SHP77 (cell line): ENCODE measurements at regions not wholly inside any gene's neighbourhood (a gene's known extent, or its start where the extent isn't known, plus 50 kb on each side); places are given as distances from the start of the nearest gene placed in this dataset.

Experiments
- DNase-seq, 2 experiments: peaks; one replicate each; lab custom pipeline; 2025; lab: John Stamatoyannopoulos, UW

DNA sequence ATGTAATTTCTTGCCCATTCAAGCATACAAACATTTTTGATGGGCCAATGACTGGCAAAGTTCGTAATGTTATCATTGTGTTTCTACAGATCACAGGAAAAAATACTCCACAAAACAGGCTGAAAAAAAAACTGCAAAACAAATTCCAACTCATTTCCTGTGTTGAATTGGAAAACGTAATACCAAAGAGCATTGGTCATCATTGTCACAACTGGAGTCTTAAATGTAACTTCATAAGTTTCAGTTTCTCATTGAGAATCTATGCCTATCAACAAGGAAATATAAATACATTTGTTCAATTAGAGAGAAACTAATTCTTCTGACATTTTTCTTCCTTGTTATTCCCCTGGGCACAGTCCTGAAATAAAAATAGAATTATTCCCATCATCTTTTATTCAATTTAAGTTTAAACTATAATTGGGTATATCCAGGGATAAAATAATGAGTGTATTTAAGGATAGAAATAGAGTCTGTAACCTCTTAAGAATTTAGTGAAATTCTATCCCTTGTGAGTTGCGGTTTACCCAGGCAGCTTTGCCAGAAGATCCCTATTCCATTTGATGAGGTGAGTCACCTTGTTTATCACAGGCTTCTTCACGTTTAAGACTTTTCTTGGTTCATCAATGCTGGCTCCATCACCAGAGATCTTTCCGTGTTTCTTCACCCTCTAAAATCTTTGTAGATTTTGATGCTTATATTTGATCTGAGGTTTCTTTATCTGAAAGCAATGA, 112.7 kb upstream of the ITGA1 start:
- no peak for DNase-seq

GRCh38 chr5:52682492-52682891, 105.2 kb upstream of the ITGA1 start:
- DNase-seq: no peak

DNA sequence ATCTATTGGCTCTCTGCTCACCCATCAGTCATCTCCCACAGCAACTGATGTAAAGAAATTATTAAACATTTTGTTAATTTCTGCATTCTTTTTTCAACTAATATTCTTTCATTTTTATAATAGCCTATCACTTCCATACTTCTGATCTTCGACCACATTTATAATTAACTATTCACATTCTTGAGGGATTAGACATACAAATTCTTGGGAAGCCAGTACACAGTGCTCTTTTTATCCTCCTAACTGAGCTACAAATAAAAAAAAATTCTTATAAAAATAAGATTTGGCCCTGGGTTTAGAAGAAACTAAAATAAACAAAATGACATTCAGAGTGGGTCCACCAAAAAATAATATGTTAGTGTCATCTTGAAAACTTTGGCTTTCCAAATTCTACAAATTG, 103.7 kb upstream of the ITGA1 start:
- DNase-seq: no peak

DNA sequence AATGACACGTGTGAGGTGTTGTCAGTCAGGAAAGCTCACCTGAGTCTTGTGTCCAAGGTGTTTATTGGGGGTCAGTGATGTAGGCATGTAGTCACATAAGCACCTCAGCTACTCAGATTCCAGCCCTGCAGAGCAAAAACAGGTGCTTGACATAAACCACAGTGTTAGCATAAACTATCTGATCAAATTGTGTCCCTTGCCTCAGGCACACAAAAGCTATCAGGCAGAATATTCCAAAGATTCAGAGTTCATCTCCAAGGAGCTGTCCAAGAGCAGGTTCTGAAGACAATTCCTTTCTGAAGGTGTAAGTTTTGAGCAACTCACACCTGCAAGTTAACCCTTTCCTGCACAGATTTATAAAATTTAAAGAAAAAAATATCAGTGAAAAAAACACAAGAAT, 102.2 kb upstream of the ITGA1 start:
- no peak for DNase-seq

DNA sequence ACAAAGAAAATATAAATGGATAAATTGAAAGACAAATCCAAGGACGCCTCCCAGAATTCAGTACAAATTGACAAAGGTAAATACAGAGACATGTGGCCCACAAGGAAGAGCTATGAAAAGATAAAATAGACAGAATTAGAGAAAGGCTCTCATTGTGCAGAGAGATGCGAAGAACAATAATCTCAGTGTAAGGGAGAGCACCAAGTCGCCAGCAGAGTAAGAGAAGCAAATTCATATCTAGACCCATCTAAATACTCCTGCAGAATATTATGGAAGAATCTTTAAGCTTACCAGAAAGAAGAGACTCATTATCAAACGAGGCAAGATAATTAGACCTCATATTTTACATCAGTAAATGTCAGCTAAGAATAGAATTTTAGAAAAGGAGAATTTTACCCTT, 101.7 kb upstream of the ITGA1 start:
- no peak for DNase-seq

DNA sequence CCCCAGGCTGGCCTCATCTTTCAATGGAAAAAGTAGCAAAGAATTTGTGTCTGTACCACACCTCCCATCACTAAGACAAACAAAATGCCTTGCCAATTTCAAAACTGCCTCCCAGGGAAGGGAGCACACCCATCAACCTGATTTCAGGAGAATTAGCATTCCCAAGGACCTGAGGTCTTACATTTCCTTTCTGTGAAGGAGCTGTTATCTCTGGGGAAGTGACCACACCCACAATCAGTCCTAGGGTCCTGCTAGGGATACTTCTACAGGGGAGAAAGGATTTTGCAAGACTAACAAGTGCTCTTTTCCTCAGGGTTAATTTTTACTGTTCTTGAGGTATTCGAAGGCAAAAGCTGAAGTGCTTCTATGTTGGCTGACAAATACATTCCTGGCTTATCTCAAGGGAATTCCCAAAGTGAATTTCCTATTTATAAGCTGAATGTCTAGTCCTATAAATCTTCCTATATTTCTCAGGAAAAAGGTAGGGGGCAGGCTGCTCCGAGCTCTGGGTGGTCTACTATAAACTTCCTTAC, 97.4 kb upstream of the ITGA1 start:
- DNase-seq: no peak

DNA sequence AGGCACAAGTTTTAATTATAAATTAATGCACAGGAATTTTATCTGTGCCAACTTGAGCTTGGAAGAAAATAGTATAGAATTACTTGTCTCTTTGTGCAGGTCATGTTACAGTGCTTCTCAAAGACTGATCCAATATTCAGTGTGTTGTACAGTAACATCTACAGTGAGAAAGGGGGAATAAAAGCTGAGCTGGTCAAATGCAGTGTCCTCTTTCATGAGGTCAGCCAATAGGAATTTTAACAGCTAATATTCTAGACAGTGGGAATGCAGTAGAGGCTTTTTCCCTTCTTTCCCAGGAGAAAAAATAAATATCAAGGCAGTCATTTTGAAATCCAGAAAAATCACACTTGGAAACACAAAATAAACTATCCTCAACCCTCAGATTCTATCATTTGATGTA, 95.7 kb upstream of the ITGA1 start:
- DNase-seq: no peak

- no peak for DNase-seq
These were observed 95.1 kb upstream of the ITGA1 start for GRCh38 chr5:52692606-52693005.

DNA sequence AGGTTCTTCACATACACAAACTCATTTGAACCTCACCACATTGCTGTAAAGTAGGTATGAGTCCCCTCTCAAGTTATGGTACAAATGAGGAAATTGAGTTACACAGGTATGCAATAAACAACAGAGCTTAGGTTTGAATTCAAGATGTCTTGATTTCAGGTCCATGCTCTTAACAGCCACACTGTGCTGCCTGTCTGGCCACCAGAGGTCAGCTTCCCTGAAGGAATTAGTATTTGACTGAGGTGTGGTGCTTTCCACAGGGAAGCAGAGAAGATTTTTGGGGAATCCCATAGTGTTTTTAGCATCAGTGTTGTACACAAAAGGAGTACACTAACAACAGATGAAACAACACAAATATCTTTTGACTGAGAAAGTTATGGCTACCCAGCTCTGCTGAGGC, 94.4 kb upstream of the ITGA1 start:
- DNase-seq: no peak

GRCh38 chr5:52693836-52694235, 93.9 kb upstream of the ITGA1 start:
- no peak for DNase-seq

GRCh38 chr5:52694648-52695047, 93.1 kb upstream of the ITGA1 start:
- no peak for DNase-seq

GRCh38 chr5:52702877-52703276, 84.8 kb upstream of the ITGA1 start:
- no peak for DNase-seq

DNA sequence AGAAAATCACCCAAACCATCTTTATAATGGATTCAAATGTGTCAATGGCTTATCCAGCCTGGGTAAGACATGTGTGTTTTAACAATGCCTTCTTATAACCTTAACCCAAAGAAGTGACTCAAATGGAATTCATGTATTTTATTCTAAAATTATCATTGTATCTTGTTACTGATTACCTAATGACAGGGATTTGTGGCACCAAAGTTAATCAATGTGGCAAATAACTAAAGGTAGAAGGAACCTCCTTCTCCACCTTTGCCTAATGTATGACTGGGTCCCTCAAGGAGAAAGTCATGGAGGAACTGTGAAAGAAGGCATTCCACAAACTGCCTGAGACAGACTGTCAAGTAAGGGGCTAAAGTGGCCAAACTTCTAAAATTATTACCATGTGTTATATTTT, 84.4 kb upstream of the ITGA1 start:
- no peak for DNase-seq

DNA sequence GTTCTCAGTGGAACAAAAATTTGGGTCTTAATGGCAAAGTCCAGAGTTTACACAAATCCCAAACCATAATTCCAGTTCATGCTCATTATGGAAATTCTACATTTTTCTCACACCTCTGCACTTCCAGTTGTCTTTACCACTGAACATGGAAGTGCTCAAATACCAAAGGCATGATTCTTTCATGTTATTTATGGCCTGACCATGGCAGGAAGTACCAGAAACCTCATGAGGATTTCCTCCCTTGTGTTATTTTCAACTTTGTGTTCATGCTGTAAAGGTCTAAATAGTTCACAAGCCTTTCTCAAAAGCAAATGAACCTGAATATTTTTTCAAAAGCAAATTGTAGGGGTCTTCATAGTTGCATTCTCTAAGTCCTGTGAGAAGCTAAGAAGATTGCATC, 82.0 kb upstream of the ITGA1 start:
- DNase-seq: no peak

GRCh38 chr5:52706775-52707174, 80.9 kb upstream of the ITGA1 start:
- DNase-seq: no peak

GRCh38 chr5:52707616-52708015, 80.1 kb upstream of the ITGA1 start:
- no peak for DNase-seq

DNA sequence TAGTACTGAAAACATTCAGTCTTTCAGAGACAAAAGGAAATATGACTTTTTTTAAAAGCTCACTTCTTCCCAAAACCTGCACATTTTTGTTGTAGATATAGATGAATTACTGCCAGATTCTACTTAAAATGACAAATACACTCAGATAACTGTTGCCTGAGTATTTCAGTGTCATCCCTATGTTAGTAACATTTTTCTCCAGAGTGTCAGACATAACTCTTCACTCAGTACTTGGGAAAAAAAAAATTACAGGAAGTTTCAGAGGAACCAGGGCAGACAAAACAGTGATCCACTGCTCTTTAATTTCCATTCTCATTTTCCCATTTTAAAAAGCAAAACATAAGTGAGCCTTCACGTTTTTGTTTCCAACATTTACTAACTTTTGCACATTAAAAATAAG, 79.3 kb upstream of the ITGA1 start:
- no peak for DNase-seq

GRCh38 chr5:52709167-52709925, 78.4 kb upstream of the ITGA1 start:
- no peak for DNase-seq

DNA sequence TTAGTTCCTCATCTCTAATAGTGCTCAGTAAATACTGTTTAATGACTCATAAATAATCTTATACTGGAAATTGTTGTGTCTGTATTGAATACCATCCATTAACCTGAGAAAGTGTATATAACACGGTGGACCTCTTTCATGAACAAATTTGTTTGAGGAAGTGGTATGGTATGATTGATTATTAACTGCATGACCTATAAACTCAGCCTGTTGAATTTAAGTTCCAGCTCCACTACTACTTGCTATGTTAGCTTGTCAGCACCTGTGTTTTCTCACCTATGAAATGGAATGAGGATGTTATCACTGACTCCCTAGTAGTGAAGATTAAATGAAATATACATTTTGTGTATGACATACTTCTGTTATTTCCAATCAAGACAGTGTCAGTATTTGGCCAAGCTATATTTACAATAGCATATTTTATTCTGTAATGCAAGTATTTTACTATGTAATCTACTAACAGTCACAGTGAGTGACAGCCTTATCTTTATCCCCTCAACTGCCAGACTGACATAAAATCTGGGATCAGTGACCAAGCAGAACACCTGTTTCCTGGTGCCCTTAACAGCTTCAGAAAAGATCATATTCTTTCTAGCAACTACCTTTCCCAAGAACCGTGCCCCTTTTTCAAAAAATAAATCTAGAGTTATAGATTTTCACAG, 77.3 kb upstream of the ITGA1 start:
- DNase-seq: no peak

- no peak for DNase-seq
These were observed 76.6 kb upstream of the ITGA1 start for GRCh38 chr5:52710972-52711596.

- DNase-seq: no peak
These were observed 75.4 kb upstream of the ITGA1 start for GRCh38 chr5:52712354-52712753.

GRCh38 chr5:52725065-52725746, 62.5 kb upstream of the ITGA1 start:
- DNase-seq: no peak
